NCI-H1092 (cell line): ENCODE measurements at regions not wholly inside any gene's neighbourhood (a gene's known extent, or its start where the extent isn't known, plus 50 kb on each side); places are given as distances from the start of the nearest gene placed in this dataset.
"Not testable (repeated sequence)": the region's sequence is repeated elsewhere in the genome, so short reads cannot be mapped to it uniquely, and the experiment has no call there.

Source experiments
- DNase-seq: peaks from one replicate; lab custom pipeline; 2025; lab: John Stamatoyannopoulos, UW

GRCh38 chr15:58297639-58298038 lies 134.2 kb upstream of the LIPC start:
- no peak for DNase-seq

- DNase-seq: no peak
Measured at GRCh38 chr15:58298879-58299850, 132.6 kb upstream of the LIPC start.

- no peak for DNase-seq
Measured at GRCh38 chr15:58302832-58303231, 129.0 kb upstream of the LIPC start.

- no peak for DNase-seq
Measured at GRCh38 chr15:58303236-58303635, 128.6 kb upstream of the LIPC start.

- no peak for DNase-seq
Measured at GRCh38 chr15:58306591-58307312, 125.0 kb upstream of the LIPC start.

- DNase-seq: no peak
Measured at GRCh38 chr15:58307313-58307961, 124.4 kb upstream of the LIPC start.

- DNase-seq: no peak
Measured at GRCh38 chr15:58308742-58309355, 122.9 kb upstream of the LIPC start.

GRCh38 chr15:58309963-58310928 lies 121.5 kb upstream of the LIPC start:
- no peak for DNase-seq

- no peak for DNase-seq
Measured at GRCh38 chr15:58311556-58311955, 120.2 kb upstream of the LIPC start.

- no peak for DNase-seq
Measured at GRCh38 chr15:58312031-58312430, 119.8 kb upstream of the LIPC start.

- no peak for DNase-seq
Measured at GRCh38 chr15:58313304-58313703, 118.5 kb upstream of the LIPC start.

- DNase-seq: no peak
Measured at GRCh38 chr15:58313810-58314592, 117.8 kb upstream of the LIPC start.

- DNase-seq: no peak
Measured at GRCh38 chr15:58314593-58315216, 117.1 kb upstream of the LIPC start.

- DNase-seq: no peak
Measured at GRCh38 chr15:58318517-58318916, 113.3 kb upstream of the LIPC start.

GRCh38 chr15:58321034-58321433 lies 110.8 kb upstream of the LIPC start:
- DNase-seq: no peak

- no peak for DNase-seq
Measured at GRCh38 chr15:58322253-58322652, 109.5 kb upstream of the LIPC start.

GRCh38 chr15:58323321-58323720 lies 108.5 kb upstream of the LIPC start:
- DNase-seq: not testable (repeated sequence)

GRCh38 chr15:58324533-58324932 lies 107.3 kb upstream of the LIPC start:
- no peak for DNase-seq

GRCh38 chr15:58327958-58328357 lies 103.8 kb upstream of the LIPC start:
- DNase-seq: no peak

- no peak for DNase-seq
Measured at GRCh38 chr15:58329211-58329610, 102.6 kb upstream of the LIPC start.
